ENCODE measurements at regions not wholly inside any gene's neighbourhood (a gene's known extent, or its start where the extent isn't known, plus 50 kb on each side); places are given as distances from the start of the nearest gene placed in this dataset.

- no peak for TF ChIP-seq ZBTB33 (IDR thresholded peaks at IDR 0.05; ENCODE audit: extremely low read depth, insufficient replicate concordance, low read length)
- TF ChIP-seq RAD21 (IDR thresholded peaks at IDR 0.05; ENCODE audit: low read depth): no peak
- TF ChIP-seq EGR1 (IDR thresholded peaks at IDR 0.05; ENCODE audit: low read depth): no peak
- TF ChIP-seq, protein P1, sequence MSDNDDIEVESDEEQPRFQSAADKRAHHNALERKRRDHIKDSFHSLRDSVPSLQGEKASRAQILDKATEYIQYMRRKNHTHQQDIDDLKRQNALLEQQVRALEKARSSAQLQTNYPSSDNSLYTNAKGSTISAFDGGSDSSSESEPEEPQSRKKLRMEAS (IDR thresholded peaks at IDR 0.05): no peak
- TF ChIP-seq CBX3 (IDR thresholded peaks at IDR 0.05; ENCODE audit: low read depth): no peak
- Histone ChIP-seq H3K4me2 (ENCODE audit: low read length) (no peak overlapping the region), H3K27ac (ENCODE audit: low read depth, low read length) (no peak overlapping the region), H4K20me1 (ENCODE audit: insufficient read depth) (no peaks in the 10 kb centered on the region), H3K9me2 (ENCODE audit: insufficient read depth) (no peaks in the 10 kb centered on the region), H3K4me1 (ENCODE audit: control insufficient read depth in 1 of 2, insufficient read depth in 2 of 2, low read length in 2 of 2) (no peaks in the 10 kb centered on the region), H3K79me2 (ENCODE audit: insufficient read depth, low read length) (no peaks in the 10 kb centered on the region), H2AFZ (ENCODE audit: low read depth, low read length, poor library complexity, severe bottlenecking) (no peak overlapping the region), H3K27me3 (ENCODE audit: insufficient read depth, low read length) (no peaks in the 10 kb centered on the region), H3K4me3 (replicated peaks in 1 of 2; ENCODE audit: low read depth in 1 of 2, low read length in 2 of 2) (no peak overlapping the region), H3K36me3 (ENCODE audit: control insufficient read depth in 1 of 2, insufficient read depth in 2 of 2, low read length in 2 of 2) (no peaks in the 10 kb centered on the region), H3K9ac (ENCODE audit: low read length) (no peak overlapping the region), H3K9me3 (ENCODE audit: control insufficient read depth in 1 of 2, insufficient read depth in 1 of 2, low read depth in 1 of 2, low read length in 2 of 2) (peaks cover 4 to 52% of the 10 kb centered on the region in 2 experiments; a peak in 2 of 4 replicates)
- no TSS peak for BruUV-seq (replicated peaks)
- DNase-seq (ENCODE audit: low read depth, low spot score): no peak
- POLR2A ChIA-PET: no interaction called here
- no peak for ATAC-seq
- RAD21 ChIA-PET (ENCODE audit: low non-redundant PET in 1 of 2, low total read pairs in 2 of 2, uncharacterized antibody in 2 of 2, unreplicated experiment in 2 of 2): no interaction called here
- intact Hi-C loops (cut with micrococcal nuclease): no loop called here
- CTCF ChIA-PET: no interaction called here
These were observed 921.9 kb downstream of the SQOR start for GRCh38 chr15:46556559-46557379.

- RAD21 ChIA-PET (ENCODE audit: low non-redundant PET in 1 of 2, low total read pairs in 2 of 2, uncharacterized antibody in 2 of 2, unreplicated experiment in 2 of 2): no interaction called here
- H3K9me3 ChIP-seq (ENCODE audit: control insufficient read depth in 1 of 2, insufficient read depth in 1 of 2, low read depth in 1 of 2, low read length in 2 of 2): peaks cover 30 to 38% of the 10 kb centered on the region in 2 experiments; a peak in 2 of 4 replicates
- H3K9ac ChIP-seq (ENCODE audit: low read length): no peak overlapping the region
These were observed 933.1 kb downstream of the SQOR start for GRCh38 chr15:46567968-46568367.

More at GRCh38 chr15:46567968-46568367, 933.1 kb downstream of the SQOR start:
- no peak overlapping the region for H2AFZ ChIP-seq (ENCODE audit: low read depth, low read length, poor library complexity, severe bottlenecking)
- no peak overlapping the region for H3K4me2 ChIP-seq (ENCODE audit: low read length)
- H4K20me1 ChIP-seq (ENCODE audit: insufficient read depth): no peaks in the 10 kb centered on the region
- no peak overlapping the region for H3K4me3 ChIP-seq (replicated peaks in 1 of 2; ENCODE audit: low read depth in 1 of 2, low read length in 2 of 2)
- DNase-seq (ENCODE audit: low read depth, low spot score) (no peak), ATAC-seq (no peak)
- H3K79me2 ChIP-seq (ENCODE audit: insufficient read depth, low read length): no peaks in the 10 kb centered on the region
- no peak for TF ChIP-seq TCF7L2 (IDR thresholded peaks at IDR 0.05; ENCODE audit: borderline replicate concordance, extremely low read depth, insufficient read depth, insufficient read length)
- TF ChIP-seq, protein P2, sequence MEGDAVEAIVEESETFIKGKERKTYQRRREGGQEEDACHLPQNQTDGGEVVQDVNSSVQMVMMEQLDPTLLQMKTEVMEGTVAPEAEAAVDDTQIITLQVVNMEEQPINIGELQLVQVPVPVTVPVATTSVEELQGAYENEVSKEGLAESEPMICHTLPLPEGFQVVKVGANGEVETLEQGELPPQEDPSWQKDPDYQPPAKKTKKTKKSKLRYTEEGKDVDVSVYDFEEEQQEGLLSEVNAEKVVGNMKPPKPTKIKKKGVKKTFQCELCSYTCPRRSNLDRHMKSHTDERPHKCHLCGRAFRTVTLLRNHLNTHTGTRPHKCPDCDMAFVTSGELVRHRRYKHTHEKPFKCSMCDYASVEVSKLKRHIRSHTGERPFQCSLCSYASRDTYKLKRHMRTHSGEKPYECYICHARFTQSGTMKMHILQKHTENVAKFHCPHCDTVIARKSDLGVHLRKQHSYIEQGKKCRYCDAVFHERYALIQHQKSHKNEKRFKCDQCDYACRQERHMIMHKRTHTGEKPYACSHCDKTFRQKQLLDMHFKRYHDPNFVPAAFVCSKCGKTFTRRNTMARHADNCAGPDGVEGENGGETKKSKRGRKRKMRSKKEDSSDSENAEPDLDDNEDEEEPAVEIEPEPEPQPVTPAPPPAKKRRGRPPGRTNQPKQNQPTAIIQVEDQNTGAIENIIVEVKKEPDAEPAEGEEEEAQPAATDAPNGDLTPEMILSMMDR (IDR thresholded peaks at IDR 0.05 in 2 of 3, conservative IDR thresholded peaks at IDR 0.05 in 1 of 3; ENCODE audit: borderline replicate concordance in 1 of 3, insufficient read depth in 1 of 3, low read depth in 2 of 3, low read length in 2 of 3): no peak
- H3K27ac ChIP-seq (ENCODE audit: low read depth, low read length): no peak overlapping the region
- ChIA-PET POLR2A (no interaction called here), CTCF (no interaction called here)
- intact Hi-C loops (cut with micrococcal nuclease): no loop called here
- H3K9me2 ChIP-seq (ENCODE audit: insufficient read depth): no peaks in the 10 kb centered on the region
- no peaks in the 10 kb centered on the region for H3K4me1 ChIP-seq (ENCODE audit: control insufficient read depth in 1 of 2, insufficient read depth in 2 of 2, low read length in 2 of 2)
- no peaks in the 10 kb centered on the region for H3K36me3 ChIP-seq (ENCODE audit: control insufficient read depth in 1 of 2, insufficient read depth in 2 of 2, low read length in 2 of 2)
- BruUV-seq (replicated peaks): no TSS peak
- no peaks in the 10 kb centered on the region for H3K27me3 ChIP-seq (ENCODE audit: insufficient read depth, low read length)

Measured in HCT116 (cell line).